Stomach (tissue), 8 donors: ENCODE measurements at regions not wholly inside any gene's neighbourhood (a gene's known extent, or its start where the extent isn't known, plus 50 kb on each side); places are given as distances from the start of the nearest gene placed in this dataset.

Source experiments
- DNase-seq, 2 donors: peaks; one replicate each; pipeline versions ENCODE4 v3.0.0 to v3.0.0-alpha.2; 2013 to 2019
- H3K27ac ChIP-seq, 5 donors: fragments of 200-600 bp in 4 of 5; sonication (generic) in 4 of 5; one replicate each; pipeline ENCODE4 v1.5.1; 2013 to 2019; ENCODE audit warnings: mild to moderate bottlenecking in 1 of 5, moderate library complexity in 1 of 5
- H3K27me3 ChIP-seq, 3 donors: fragments of 200-600 bp; sonication (generic); one replicate each; pipeline ENCODE4 v1.5.1; 2017 to 2019; ENCODE audit warnings: mixed run types in 1 of 3
- H3K36me3 ChIP-seq, 4 donors: fragments of 200-600 bp; sonication (generic); 1 replicate in 3 of 4; 2 replicates in 1 of 4; pipeline ENCODE4 v1.5.1; 2016 to 2019
- H3K4me1 ChIP-seq, 4 donors: fragments of 200-600 bp; sonication (generic); one replicate each; pipeline ENCODE4 v1.5.1; 2016 to 2019
- H3K4me3 ChIP-seq, 4 donors: fragments of 200-600 bp; sonication (generic) in 3 of 4; one replicate each; pipeline ENCODE4 v1.5.1; 2016 to 2019; ENCODE audit warnings: mild to moderate bottlenecking in 1 of 4
- H3K9me3 ChIP-seq, 4 donors: fragments of 200-600 bp; sonication (generic); one replicate each; pipeline ENCODE4 v1.5.1; 2016 to 2019
- EP300 ChIP-seq: sonication (generic); formaldehyde crosslinking; IDR thresholded peaks from one replicate; pipeline ENCODE4 v1.6.1; 2017; ENCODE audit warnings: antibody characterized with exemption
- POLR2A ChIP-seq, 4 donors: fragments of 450-650 bp; IDR thresholded peaks; one replicate each; pipeline ENCODE4 v1.6.1; 2016; ENCODE audit warnings: antibody characterized with exemption in 4 of 4, control low read depth in 2 of 4, mild to moderate bottlenecking in 1 of 4, moderate library complexity in 1 of 4
- POLR2AphosphoS5 ChIP-seq, 3 donors: sonication (generic); formaldehyde crosslinking; IDR thresholded peaks; one replicate each; pipeline ENCODE4 v1.6.1; 2016; ENCODE audit warnings: antibody characterized with exemption in 3 of 3
- WGBS, 5 donors: extraction: QIAGEN DNeasy Blood & Tissue Kit in 3 of 5; methylation state at CpG; one replicate each; pipeline versions ENCODE4 v1.1.5 to v1.1.7; 2013 to 2018; 5-methylcytosine and 5-hydroxymethylcytosine counted together
- intact Hi-C: fragments of 100-400 bp; cut with DNase I; formaldehyde crosslinking; loops from one replicate; pipeline ENCODE4 v1.15.1; 2023; ENCODE audit warnings: low total_unique reads
- TF ChIP-seq, protein P1 (sequence below), 7 experiments: fragments of 450-650 bp in 4 of 7; fragments of 200-600 bp in 3 of 7; sonication (generic) in 3 of 7; IDR thresholded peaks; one replicate each; pipeline ENCODE4 v1.5.1; 2016 to 2019; ENCODE audit warnings: antibody characterized with exemption in 7 of 7, control low read depth in 2 of 7, mild to moderate bottlenecking in 1 of 7
- donor health status: healthy with polysubstance abuse.
- donor health status: Bipolar disorder and iron deficiency.
- donor health status: healthy.

DNA sequence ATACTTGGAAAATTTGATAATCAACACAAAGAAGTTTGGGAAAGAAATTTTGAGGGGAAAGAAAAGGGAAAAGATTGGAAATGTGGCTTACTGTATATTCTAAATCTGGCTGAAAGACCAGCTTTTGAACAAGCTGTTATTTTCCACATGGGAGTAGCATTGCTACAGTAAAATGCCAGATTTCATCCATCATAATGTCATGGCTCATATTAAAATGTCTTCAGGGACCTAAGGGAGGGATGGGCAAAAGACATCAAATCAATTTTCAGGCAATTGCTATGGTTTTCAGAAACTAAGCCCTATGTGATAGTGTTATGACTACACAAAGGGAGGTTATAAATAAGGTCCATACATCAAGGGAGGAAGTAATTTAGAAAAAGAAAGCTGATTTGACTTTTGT, 1116.9 kb upstream of the CELF2 start:
- no peak overlapping the region for H3K4me3 ChIP-seq
- DNase-seq, result peak in 1 of 2 donors; percentile 29
- H3K27me3 ChIP-seq, result no peaks in the 10 kb centered on the region
- no peak overlapping the region for H3K27ac ChIP-seq
- H3K9me3 ChIP-seq, result peaks cover 0 to 1% (median under 1%) of the 10 kb centered on the region in 4 donors
- TF ChIP-seq, protein P1, sequence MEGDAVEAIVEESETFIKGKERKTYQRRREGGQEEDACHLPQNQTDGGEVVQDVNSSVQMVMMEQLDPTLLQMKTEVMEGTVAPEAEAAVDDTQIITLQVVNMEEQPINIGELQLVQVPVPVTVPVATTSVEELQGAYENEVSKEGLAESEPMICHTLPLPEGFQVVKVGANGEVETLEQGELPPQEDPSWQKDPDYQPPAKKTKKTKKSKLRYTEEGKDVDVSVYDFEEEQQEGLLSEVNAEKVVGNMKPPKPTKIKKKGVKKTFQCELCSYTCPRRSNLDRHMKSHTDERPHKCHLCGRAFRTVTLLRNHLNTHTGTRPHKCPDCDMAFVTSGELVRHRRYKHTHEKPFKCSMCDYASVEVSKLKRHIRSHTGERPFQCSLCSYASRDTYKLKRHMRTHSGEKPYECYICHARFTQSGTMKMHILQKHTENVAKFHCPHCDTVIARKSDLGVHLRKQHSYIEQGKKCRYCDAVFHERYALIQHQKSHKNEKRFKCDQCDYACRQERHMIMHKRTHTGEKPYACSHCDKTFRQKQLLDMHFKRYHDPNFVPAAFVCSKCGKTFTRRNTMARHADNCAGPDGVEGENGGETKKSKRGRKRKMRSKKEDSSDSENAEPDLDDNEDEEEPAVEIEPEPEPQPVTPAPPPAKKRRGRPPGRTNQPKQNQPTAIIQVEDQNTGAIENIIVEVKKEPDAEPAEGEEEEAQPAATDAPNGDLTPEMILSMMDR (IDR thresholded peaks at IDR 0.05), result no peak
- TF ChIP-seq POLR2AphosphoS5 (IDR thresholded peaks at IDR 0.05) (no peak), EP300 (no peak), POLR2A (IDR thresholded peaks at IDR 0.05) (no peak)
- no peaks in the 10 kb centered on the region for H3K36me3 ChIP-seq
- no peaks in the 10 kb centered on the region for H3K4me1 ChIP-seq
- intact Hi-C loops, result no loop called here

DNA sequence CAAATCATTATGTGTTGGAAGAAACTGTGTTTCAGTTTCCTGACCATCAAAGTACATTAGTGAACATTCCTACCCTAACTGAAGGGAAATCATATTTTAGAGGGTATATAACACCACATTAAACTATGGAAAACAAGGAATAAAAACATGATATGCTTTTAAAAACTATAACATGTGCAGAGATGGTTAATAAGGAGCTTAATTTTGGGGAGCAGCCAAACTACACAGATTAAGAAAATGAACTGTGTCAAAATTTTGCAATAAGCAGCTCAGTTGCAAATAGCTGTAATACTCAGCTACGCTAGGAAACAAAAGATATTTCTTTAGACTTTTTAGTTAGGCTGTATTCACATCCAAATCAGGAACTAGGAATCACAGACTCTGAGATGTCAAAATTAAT, 1115.7 kb upstream of the CELF2 start:
- H3K4me1 ChIP-seq, result no peaks in the 10 kb centered on the region
- H3K27me3 ChIP-seq, result no peaks in the 10 kb centered on the region
- H3K36me3 ChIP-seq, result no peaks in the 10 kb centered on the region
- no peak overlapping the region for H3K4me3 ChIP-seq
- WGBS, 5 donors, result 0 to 46% (median 25%) methylated on average over 1 of the region's 1 CpG
- H3K27ac ChIP-seq, result no peak overlapping the region
- DNase-seq, result no peak
- peaks cover 0 to 8% (median 6%) of the 10 kb centered on the region in 4 donors for H3K9me3 ChIP-seq
- no peak for TF ChIP-seq POLR2A (IDR thresholded peaks at IDR 0.05)
- TF ChIP-seq, protein P1 (IDR thresholded peaks at IDR 0.05), result no peak
- no peak for TF ChIP-seq EP300
- no peak for TF ChIP-seq POLR2AphosphoS5 (IDR thresholded peaks at IDR 0.05)
- intact Hi-C loops, result no loop called here

DNA sequence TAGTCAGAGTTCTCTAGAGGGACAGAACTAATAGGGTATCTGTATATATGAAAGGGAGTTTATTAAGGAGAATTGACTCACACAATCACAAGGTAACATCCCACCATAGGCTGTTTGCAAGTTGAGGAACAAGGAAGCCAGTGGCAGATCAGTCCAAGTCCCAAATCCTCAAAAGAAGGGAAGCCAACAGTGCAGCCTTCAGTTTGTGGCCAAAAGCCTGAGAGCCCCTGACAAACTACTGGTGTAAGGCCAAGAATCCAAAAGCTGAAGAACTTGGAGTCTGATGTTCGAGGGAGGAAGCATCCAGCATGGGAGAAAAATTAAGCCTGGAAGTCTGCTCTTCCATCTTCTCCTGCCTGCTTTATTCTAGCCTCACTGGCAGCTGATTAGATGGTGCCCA, 1107.2 kb upstream of the CELF2 start:
- intact Hi-C loops, result no loop called here
- Histone ChIP-seq H3K27ac (no peak overlapping the region), H3K36me3 (no peaks in the 10 kb centered on the region), H3K4me1 (no peaks in the 10 kb centered on the region), H3K27me3 (no peaks in the 10 kb centered on the region), H3K4me3 (no peak overlapping the region), H3K9me3 (peaks cover 0 to 11% (median 9%) of the 10 kb centered on the region in 4 donors)
- TF ChIP-seq, protein P1 (IDR thresholded peaks at IDR 0.05), result no peak
- TF ChIP-seq POLR2A (IDR thresholded peaks at IDR 0.05) (no peak), POLR2AphosphoS5 (IDR thresholded peaks at IDR 0.05) (no peak), EP300 (no peak)
- DNase-seq, result peak in 1 of 2 donors; percentile 20
- WGBS, 5 donors, result 20 to 67% (median 58%) methylated on average over 1 of the region's 1 CpG

DNA sequence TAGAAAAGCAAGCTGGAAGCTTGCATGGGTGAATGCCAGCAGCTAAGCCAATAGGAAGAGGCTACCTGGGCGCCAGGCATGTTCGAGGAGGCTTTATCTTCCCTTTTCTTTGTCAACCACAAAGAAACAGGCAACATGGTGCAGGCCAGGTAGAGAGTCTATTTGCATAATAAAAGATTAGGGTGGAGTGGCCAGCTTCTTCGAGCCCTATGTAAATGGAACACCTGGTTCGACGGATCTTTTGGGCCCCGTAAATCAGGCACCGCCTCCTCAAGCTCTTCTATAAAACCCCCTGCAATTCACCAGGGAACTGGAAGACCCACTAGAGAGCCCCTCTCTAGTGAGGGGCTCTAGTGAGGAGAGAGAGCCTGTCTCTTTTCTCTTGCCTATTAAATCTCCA, 1106.2 kb upstream of the CELF2 start:
- Histone ChIP-seq H3K9me3 (peaks cover 0 to 5% (median 2%) of the 10 kb centered on the region in 4 donors), H3K4me3 (no peak overlapping the region), H3K4me1 (no peaks in the 10 kb centered on the region), H3K27ac (no peak overlapping the region), H3K27me3 (no peaks in the 10 kb centered on the region), H3K36me3 (no peaks in the 10 kb centered on the region)
- TF ChIP-seq EP300, result no peak
- TF ChIP-seq, protein P1 (IDR thresholded peaks at IDR 0.05), result no peak
- no peak for TF ChIP-seq POLR2A (IDR thresholded peaks at IDR 0.05)
- no peak for TF ChIP-seq POLR2AphosphoS5 (IDR thresholded peaks at IDR 0.05)
- intact Hi-C loops, result no loop called here
- DNase-seq, result no peak
- 35 to 70% (median 53%) methylated on average over 7 of the region's 7 CpGs for whole genome bisulfite sequencing, 5 donors
